22Rv1 (cell line): ENCODE measurements at regions not wholly inside any gene's neighbourhood (a gene's known extent, or its start where the extent isn't known, plus 50 kb on each side); places are given as distances from the start of the nearest gene placed in this dataset.

Source experiments
- H3K27ac ChIP-seq: fragments of 450-650 bp; 2 replicates; pipeline ENCODE4 v1.5.1; 2017
- ZFX ChIP-seq: fragments of 450-650 bp; IDR thresholded peaks from 2 replicates; pipeline ENCODE4 v1.6.1; 2017; ENCODE audit warnings: antibody characterized with exemption, borderline replicate concordance
- TF ChIP-seq, protein P1 (sequence below): fragments of 450-650 bp; IDR thresholded peaks from 2 replicates; pipeline ENCODE4 v1.5.1; 2017; ENCODE audit warnings: mild to moderate bottlenecking

DNA sequence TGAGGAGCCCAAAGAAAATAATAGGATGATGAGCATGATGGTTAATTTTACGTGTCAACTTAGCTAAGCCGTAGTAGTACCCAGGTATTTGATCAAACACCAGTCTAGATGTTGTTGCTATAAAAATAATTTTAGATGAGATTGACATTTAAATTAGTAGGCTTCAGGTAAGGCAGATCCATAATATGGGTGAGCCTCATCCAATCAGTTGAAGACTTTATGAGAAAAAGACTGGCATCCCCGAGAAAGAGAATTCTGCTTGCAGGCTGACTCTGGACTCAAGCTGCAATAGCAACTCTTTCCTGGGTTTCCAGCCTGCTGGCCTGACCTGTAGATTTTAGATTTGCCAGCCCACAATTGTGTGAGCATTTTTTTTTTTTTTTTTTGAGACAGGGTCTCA lies 192.8 kb upstream of the LNX1 start:
- H3K27ac ChIP-seq = no peak overlapping the region
- TF ChIP-seq, protein P1, sequence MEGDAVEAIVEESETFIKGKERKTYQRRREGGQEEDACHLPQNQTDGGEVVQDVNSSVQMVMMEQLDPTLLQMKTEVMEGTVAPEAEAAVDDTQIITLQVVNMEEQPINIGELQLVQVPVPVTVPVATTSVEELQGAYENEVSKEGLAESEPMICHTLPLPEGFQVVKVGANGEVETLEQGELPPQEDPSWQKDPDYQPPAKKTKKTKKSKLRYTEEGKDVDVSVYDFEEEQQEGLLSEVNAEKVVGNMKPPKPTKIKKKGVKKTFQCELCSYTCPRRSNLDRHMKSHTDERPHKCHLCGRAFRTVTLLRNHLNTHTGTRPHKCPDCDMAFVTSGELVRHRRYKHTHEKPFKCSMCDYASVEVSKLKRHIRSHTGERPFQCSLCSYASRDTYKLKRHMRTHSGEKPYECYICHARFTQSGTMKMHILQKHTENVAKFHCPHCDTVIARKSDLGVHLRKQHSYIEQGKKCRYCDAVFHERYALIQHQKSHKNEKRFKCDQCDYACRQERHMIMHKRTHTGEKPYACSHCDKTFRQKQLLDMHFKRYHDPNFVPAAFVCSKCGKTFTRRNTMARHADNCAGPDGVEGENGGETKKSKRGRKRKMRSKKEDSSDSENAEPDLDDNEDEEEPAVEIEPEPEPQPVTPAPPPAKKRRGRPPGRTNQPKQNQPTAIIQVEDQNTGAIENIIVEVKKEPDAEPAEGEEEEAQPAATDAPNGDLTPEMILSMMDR = no peak
- TF ChIP-seq ZFX = no peak

DNA sequence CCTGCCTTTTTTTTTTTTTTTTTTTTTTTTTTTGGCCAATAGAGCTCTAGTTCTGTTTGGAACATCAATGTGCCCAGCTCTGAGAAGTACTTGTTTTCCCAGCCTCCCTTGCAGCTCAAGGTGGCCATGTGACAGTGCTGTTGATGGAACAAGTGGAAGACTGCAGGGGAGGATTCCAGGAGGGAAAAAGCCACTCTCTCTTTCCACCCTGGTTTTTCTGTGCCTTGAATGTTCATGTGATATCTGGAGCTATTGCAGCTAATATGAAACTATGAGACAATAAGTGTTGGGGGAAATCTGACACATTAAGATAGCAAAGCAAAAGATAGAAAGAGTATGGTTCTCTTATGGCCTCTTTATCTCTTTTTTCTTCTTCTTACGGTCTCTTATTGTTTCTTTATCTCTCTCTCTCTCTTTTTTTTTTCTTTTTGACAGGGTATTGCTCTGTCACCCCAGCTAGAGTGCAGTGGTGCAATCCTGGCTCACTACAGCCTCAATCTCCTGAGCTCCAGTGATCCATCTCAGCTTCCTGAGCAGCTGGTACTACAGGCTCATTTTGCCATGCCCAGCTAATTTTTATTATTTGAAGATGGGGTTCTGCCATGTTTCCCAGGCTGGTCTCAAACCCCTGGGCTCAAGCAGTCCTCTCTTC lies 192.0 kb upstream of the LNX1 start:
- no peak for TF ChIP-seq ZFX
- TF ChIP-seq, protein P1 = no peak
- H3K27ac ChIP-seq = no peak overlapping the region

DNA sequence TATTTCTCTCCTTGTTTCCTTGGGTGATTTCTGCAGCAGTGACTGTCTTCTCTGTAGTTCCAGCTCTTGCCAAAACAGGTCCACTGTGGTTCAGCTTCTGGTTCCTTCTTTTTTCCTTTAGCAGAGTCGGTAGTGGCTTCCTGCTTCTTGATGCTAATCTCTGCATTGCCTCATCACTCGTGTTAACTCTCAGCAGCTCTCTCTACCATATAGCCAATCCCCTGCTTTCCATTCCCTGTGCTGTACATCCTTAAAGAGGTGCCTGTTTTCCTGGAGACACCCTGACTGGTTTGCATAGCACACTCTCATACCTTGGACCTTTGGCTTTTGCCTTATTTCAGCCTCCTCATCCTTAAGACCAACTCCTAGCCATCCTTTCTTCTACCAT lies 191.2 kb upstream of the LNX1 start:
- TF ChIP-seq ZFX = no peak
- TF ChIP-seq, protein P1 = no peak
- no peak overlapping the region for H3K27ac ChIP-seq

DNA sequence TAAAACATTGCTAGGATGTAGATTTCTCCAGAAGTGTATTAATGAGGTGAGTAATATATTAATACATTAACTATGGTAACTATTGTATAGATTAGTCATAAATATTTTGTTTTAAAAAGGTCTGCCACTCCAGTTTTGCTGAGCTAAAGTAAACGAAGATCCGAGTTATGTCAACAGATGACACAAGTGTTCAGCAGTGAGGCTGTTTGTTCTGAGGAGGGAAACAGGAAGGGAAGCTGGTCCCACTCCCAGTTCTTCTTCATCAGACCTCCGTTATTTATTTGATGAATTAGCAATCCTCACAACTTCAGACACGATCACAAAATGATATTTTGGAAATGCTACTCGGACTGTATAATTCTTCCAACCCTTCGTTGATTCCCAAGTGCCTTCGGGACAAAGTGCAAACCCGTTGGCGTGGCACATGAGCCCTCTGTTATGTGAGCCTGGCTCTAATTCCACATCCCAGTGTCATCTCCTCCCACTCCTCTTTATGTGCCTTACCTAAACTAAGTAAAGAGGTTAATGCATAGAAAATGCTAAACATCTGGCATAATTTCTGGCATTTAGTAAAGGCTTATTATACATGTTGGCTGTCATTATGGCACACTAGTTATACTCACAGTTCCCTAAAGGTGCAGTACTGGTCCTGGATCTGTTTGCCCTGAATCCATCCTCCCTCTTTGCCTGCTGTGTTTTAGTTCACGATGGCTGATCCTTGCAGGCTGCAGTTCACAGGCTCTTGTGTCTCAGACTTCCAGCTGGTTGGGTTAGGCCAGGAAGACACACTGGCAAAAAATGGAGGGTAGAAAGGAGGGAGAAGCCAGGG lies 190.6 kb upstream of the LNX1 start:
- no peak for TF ChIP-seq ZFX
- TF ChIP-seq, protein P1 = no peak
- no peak overlapping the region for H3K27ac ChIP-seq

DNA sequence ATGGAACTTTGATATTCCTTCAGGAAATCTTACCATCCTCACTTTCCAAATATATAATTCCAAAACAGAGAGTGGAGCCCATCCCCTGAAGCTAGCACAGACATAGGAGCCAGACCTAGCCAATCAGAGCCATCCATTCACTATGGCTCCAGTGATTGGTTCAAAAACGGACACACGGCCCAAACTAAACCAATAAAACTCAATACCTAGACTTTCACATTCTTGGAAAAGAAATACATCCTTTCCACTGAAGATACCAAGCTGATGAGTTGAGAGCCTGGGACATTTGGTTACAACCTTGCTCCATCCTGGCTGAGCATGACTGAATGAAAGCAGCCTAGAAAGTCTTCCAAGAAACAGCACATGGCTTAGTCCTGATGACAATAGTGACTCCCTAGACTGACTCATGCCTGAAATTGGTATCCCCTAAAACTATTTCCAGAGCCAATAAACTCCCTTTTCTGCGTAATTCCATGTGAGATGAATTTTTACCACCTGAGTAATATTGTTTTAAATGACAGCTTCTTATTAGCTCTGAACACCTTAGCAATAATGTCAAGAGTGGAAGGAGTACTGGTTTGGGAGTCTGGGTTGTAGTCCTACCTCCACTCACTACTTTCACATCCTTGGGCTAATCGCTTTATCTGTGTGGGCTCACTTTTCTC lies 189.6 kb upstream of the LNX1 start:
- no peak overlapping the region for H3K27ac ChIP-seq
- TF ChIP-seq, protein P1 = no peak
- no peak for TF ChIP-seq ZFX

DNA sequence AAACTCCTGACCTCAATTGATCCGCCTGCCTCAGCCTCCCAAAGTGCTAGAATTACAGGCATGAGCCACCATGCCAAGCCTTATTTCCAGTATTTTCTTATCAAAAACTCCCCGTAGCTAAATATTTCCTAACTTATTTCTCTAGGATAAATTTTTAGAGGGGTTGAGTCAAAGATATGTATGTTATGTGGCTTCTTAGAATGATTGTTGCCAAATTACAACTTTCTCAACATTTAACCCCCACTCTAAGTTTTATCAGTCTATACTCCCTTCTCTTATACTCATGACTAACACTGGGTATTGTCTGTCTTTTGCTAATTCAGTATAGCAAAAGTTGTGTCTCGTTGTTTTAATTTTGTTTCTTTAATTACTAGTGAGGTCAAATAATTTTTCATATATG lies 187.7 kb upstream of the LNX1 start:
- H3K27ac ChIP-seq = no peak overlapping the region
- TF ChIP-seq ZFX = no peak
- TF ChIP-seq, protein P1 = no peak

DNA sequence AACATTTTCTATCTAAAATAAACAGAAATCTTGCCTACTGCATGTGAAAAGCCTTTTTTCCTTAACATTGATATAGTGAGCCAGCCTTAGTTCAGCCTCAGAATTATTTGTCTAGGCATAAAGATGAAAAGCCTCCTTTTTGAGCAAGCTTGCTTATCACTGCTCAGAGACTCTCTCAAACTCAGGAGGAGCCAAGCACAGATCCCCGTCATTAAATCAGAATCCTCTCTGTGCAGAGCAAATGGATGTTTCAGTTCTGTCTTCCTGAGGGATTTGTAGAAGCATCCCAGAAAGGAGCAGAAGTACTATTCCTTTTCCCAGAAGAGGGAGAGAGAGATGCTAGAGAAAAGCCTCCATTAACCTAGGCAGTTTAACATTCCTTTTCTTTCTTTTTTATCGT lies 186.9 kb upstream of the LNX1 start:
- TF ChIP-seq, protein P1 = no peak
- TF ChIP-seq ZFX = no peak
- no peak overlapping the region for H3K27ac ChIP-seq
